ENCODE measurements at regions not wholly inside any gene's neighbourhood (a gene's known extent, or its start where the extent isn't known, plus 50 kb on each side); places are given as distances from the start of the nearest gene placed in this dataset.

GRCh38 chr12:58357511-58357910, 416.1 kb downstream of the ATP23 start:
- Histone ChIP-seq H3K9me3 (ENCODE audit: insufficient read depth, low read length, severe bottlenecking) (no peaks in the 10 kb centered on the region), H3K27ac (ENCODE audit: low read length) (no peak overlapping the region), H2AFZ (ENCODE audit: low read depth, low read length) (no peak overlapping the region), H3K4me2 (ENCODE audit: insufficient read depth, low read length) (no peak overlapping the region), H3K36me3 (ENCODE audit: insufficient read depth, low read length) (no peaks in the 10 kb centered on the region), H3K4me1 (ENCODE audit: insufficient read depth, low read length) (no peaks in the 10 kb centered on the region), H3K9ac (ENCODE audit: low read depth, low read length) (no peak overlapping the region), H3K4me3 (ENCODE audit: low read depth in 1 of 2, low read length in 2 of 2) (no peak overlapping the region), H3K27me3 (ENCODE audit: insufficient read depth, low read length, poor library complexity) (peaks cover 3% of the 10 kb centered on the region), H4K20me1 (ENCODE audit: insufficient read depth, low read length) (no peaks in the 10 kb centered on the region), H3K79me2 (ENCODE audit: insufficient read depth, low read length) (no peaks in the 10 kb centered on the region)
- DNase-seq (no peak), ATAC-seq (ENCODE audit: insufficient read depth, low read depth) (no peak)
- TF ChIP-seq CTCF (IDR thresholded peaks at IDR 0.05; ENCODE audit: borderline replicate concordance, extremely low read depth, low read length, poor library complexity, severe bottlenecking) (no peak), EZH2 (IDR thresholded peaks at IDR 0.05; ENCODE audit: borderline replicate concordance, low read depth, low read length, severe bottlenecking) (no peak)

GRCh38 chr12:58358369-58358768, 417.0 kb downstream of the ATP23 start:
- no peaks in the 10 kb centered on the region for H3K79me2 ChIP-seq (ENCODE audit: insufficient read depth, low read length)
- TF ChIP-seq EZH2 (IDR thresholded peaks at IDR 0.05; ENCODE audit: borderline replicate concordance, low read depth, low read length, severe bottlenecking) (no peak), CTCF (IDR thresholded peaks at IDR 0.05; ENCODE audit: borderline replicate concordance, extremely low read depth, low read length, poor library complexity, severe bottlenecking) (no peak)
- H3K4me2 ChIP-seq (ENCODE audit: insufficient read depth, low read length) = no peak overlapping the region
- ATAC-seq (ENCODE audit: insufficient read depth, low read depth) (no peak), DNase-seq (no peak)
- H4K20me1 ChIP-seq (ENCODE audit: insufficient read depth, low read length) = no peaks in the 10 kb centered on the region
- H3K9me3 ChIP-seq (ENCODE audit: insufficient read depth, low read length, severe bottlenecking) = no peaks in the 10 kb centered on the region
- no peaks in the 10 kb centered on the region for H3K4me1 ChIP-seq (ENCODE audit: insufficient read depth, low read length)
- H3K36me3 ChIP-seq (ENCODE audit: insufficient read depth, low read length) = no peaks in the 10 kb centered on the region
- H3K9ac ChIP-seq (ENCODE audit: low read depth, low read length) = no peak overlapping the region
- no peak overlapping the region for H2AFZ ChIP-seq (ENCODE audit: low read depth, low read length)
- H3K27ac ChIP-seq (ENCODE audit: low read length) = no peak overlapping the region
- H3K27me3 ChIP-seq (ENCODE audit: insufficient read depth, low read length, poor library complexity) = peaks cover 3% of the 10 kb centered on the region
- H3K4me3 ChIP-seq (ENCODE audit: low read depth in 1 of 2, low read length in 2 of 2) = no peak overlapping the region

- ATAC-seq (ENCODE audit: insufficient read depth, low read depth) = no peak
- Histone ChIP-seq H3K9ac (ENCODE audit: low read depth, low read length) (no peak overlapping the region), H3K4me2 (ENCODE audit: insufficient read depth, low read length) (no peak overlapping the region), H3K4me3 (ENCODE audit: low read depth in 1 of 2, low read length in 2 of 2) (no peak overlapping the region), H3K36me3 (ENCODE audit: insufficient read depth, low read length) (no peaks in the 10 kb centered on the region), H3K27ac (ENCODE audit: low read length) (no peak overlapping the region), H3K9me3 (ENCODE audit: insufficient read depth, low read length, severe bottlenecking) (no peaks in the 10 kb centered on the region), H3K79me2 (ENCODE audit: insufficient read depth, low read length) (no peaks in the 10 kb centered on the region), H3K27me3 (ENCODE audit: insufficient read depth, low read length, poor library complexity) (peaks cover 3% of the 10 kb centered on the region), H2AFZ (ENCODE audit: low read depth, low read length) (no peak overlapping the region), H4K20me1 (ENCODE audit: insufficient read depth, low read length) (no peaks in the 10 kb centered on the region), H3K4me1 (ENCODE audit: insufficient read depth, low read length) (no peaks in the 10 kb centered on the region)
- TF ChIP-seq EZH2 (IDR thresholded peaks at IDR 0.05; ENCODE audit: borderline replicate concordance, low read depth, low read length, severe bottlenecking) = no peak
- no peak for TF ChIP-seq CTCF (IDR thresholded peaks at IDR 0.05; ENCODE audit: borderline replicate concordance, extremely low read depth, low read length, poor library complexity, severe bottlenecking)
- no peak for DNase-seq
Measured at GRCh38 chr12:58359084-58359483, 417.7 kb downstream of the ATP23 start.

GRCh38 chr12:58361056-58361455, 419.7 kb downstream of the ATP23 start:
- Histone ChIP-seq H3K4me3 (ENCODE audit: low read depth in 1 of 2, low read length in 2 of 2) (no peak overlapping the region), H3K79me2 (ENCODE audit: insufficient read depth, low read length) (no peaks in the 10 kb centered on the region), H4K20me1 (ENCODE audit: insufficient read depth, low read length) (no peaks in the 10 kb centered on the region), H3K9me3 (ENCODE audit: insufficient read depth, low read length, severe bottlenecking) (no peaks in the 10 kb centered on the region), H3K36me3 (ENCODE audit: insufficient read depth, low read length) (no peaks in the 10 kb centered on the region), H3K4me2 (ENCODE audit: insufficient read depth, low read length) (no peak overlapping the region), H2AFZ (ENCODE audit: low read depth, low read length) (no peak overlapping the region), H3K9ac (ENCODE audit: low read depth, low read length) (no peak overlapping the region), H3K4me1 (ENCODE audit: insufficient read depth, low read length) (no peaks in the 10 kb centered on the region), H3K27ac (ENCODE audit: low read length) (no peak overlapping the region), H3K27me3 (ENCODE audit: insufficient read depth, low read length, poor library complexity) (peaks cover 3% of the 10 kb centered on the region)
- no peak for TF ChIP-seq EZH2 (IDR thresholded peaks at IDR 0.05; ENCODE audit: borderline replicate concordance, low read depth, low read length, severe bottlenecking)
- no peak for TF ChIP-seq CTCF (IDR thresholded peaks at IDR 0.05; ENCODE audit: borderline replicate concordance, extremely low read depth, low read length, poor library complexity, severe bottlenecking)
- DNase-seq = no peak
- no peak for ATAC-seq (ENCODE audit: insufficient read depth, low read depth)
